GM23338 (cell line): ENCODE measurements at regions not wholly inside any gene's neighbourhood (a gene's known extent, or its start where the extent isn't known, plus 50 kb on each side); places are given as distances from the start of the nearest gene placed in this dataset.

Source experiments
- CREB1 ChIP-seq: fragments of 250-450 bp; sonication (Bioruptor Pico); IDR thresholded peaks from 2 replicates; pipeline ENCODE4 v1.5.0; 2020; ENCODE audit warnings: low read depth, mild to moderate bottlenecking, moderate library complexity
- CTCF ChIP-seq, 2 experiments: fragments of 200-600 bp in 1 of 2; sonication (generic) in 1 of 2; conservative IDR thresholded peaks; 2 replicates each; pipeline versions ENCODE4 v1.5.1 to v1.6.1; 2016 to 2017; ENCODE audit warnings: antibody characterized with exemption in 2 of 2, low read depth in 2 of 2, mild to moderate bottlenecking in 2 of 2, moderate library complexity in 1 of 2
- EZH2 ChIP-seq: fragments of 200-600 bp; sonication (generic); IDR thresholded peaks from one replicate; pipeline ENCODE4 v1.8.0; 2017; ENCODE audit warnings: antibody characterized with exemption, mild to moderate bottlenecking, low read depth; ENCODE audit not compliant: unreplicated experiment
- EZH2phosphoT487 ChIP-seq: fragments of 200-600 bp; sonication (generic); IDR thresholded peaks from one replicate; pipeline ENCODE4 v1.8.1; 2018; ENCODE audit warnings: antibody characterized with exemption; ENCODE audit not compliant: unreplicated experiment
- JUNB ChIP-seq: IDR thresholded peaks from one replicate; pipeline ENCODE4 v1.6.1; 2016; ENCODE audit warnings: antibody characterized with exemption; ENCODE audit not compliant: unreplicated experiment
- POLR2AphosphoS5 ChIP-seq: IDR thresholded peaks from 2 replicates; pipeline ENCODE4 v1.6.1; 2016; ENCODE audit warnings: antibody characterized with exemption, low read depth
- REST ChIP-seq: IDR thresholded peaks from one replicate; pipeline ENCODE4 v1.6.1; 2018; ENCODE audit warnings: antibody characterized with exemption; ENCODE audit not compliant: unreplicated experiment
- TF ChIP-seq, protein P1 (sequence below): IDR thresholded peaks from 2 replicates; pipeline ENCODE4 v1.6.1; 2016; ENCODE audit warnings: antibody characterized with exemption

- no peak for TF ChIP-seq CTCF (conservative IDR thresholded peaks at IDR 0.05; ENCODE audit: low read depth in 2 of 2)
- TF ChIP-seq POLR2AphosphoS5 = no peak
- no peak for TF ChIP-seq REST
- TF ChIP-seq CREB1 (CRISPR knock-in tag) = no peak
- TF ChIP-seq EZH2 = no peak
- no peak for TF ChIP-seq EZH2phosphoT487
- TF ChIP-seq JUNB = no peak
- TF ChIP-seq, protein P1, sequence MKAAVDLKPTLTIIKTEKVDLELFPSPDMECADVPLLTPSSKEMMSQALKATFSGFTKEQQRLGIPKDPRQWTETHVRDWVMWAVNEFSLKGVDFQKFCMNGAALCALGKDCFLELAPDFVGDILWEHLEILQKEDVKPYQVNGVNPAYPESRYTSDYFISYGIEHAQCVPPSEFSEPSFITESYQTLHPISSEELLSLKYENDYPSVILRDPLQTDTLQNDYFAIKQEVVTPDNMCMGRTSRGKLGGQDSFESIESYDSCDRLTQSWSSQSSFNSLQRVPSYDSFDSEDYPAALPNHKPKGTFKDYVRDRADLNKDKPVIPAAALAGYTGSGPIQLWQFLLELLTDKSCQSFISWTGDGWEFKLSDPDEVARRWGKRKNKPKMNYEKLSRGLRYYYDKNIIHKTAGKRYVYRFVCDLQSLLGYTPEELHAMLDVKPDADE = no peak
Measured at GRCh38 chr16:80480664-80481063, 60.1 kb upstream of the DYNLRB2 start.
